Ishikawa (cell line): ENCODE measurements at regions not wholly inside any gene's neighbourhood (a gene's known extent, or its start where the extent isn't known, plus 50 kb on each side); places are given as distances from the start of the nearest gene placed in this dataset.

Source experiments
- CEBPB ChIP-seq: IDR thresholded peaks from 2 replicates; pipeline ENCODE4 v1.6.1; 2012
- CREB1 ChIP-seq: IDR thresholded peaks from 2 replicates; pipeline ENCODE4 v1.6.1; 2012; ENCODE audit warnings: low read depth
- EGR1 ChIP-seq: IDR thresholded peaks from 2 replicates; pipeline ENCODE4 v1.6.1; 2012
- EP300 ChIP-seq: IDR thresholded peaks from 2 replicates; pipeline ENCODE4 v1.6.1; 2012; ENCODE audit warnings: borderline replicate concordance
- FOXM1 ChIP-seq: IDR thresholded peaks from 2 replicates; pipeline ENCODE4 v1.6.1; 2012; ENCODE audit warnings: low read depth, borderline replicate concordance
- NFIC ChIP-seq: IDR thresholded peaks from 2 replicates; pipeline ENCODE4 v1.6.1; 2012
- RAD21 ChIP-seq: IDR thresholded peaks from 2 replicates; pipeline ENCODE4 v1.6.1; 2012; ENCODE audit warnings: low read depth
- TAF1 ChIP-seq: IDR thresholded peaks from 2 replicates; pipeline ENCODE4 v1.6.1; 2012; ENCODE audit warnings: low read depth, mild to moderate bottlenecking
- TCF12 ChIP-seq: IDR thresholded peaks from 2 replicates; pipeline ENCODE4 v1.6.1; 2012; ENCODE audit warnings: low read depth
- TEAD4 ChIP-seq: IDR thresholded peaks from 2 replicates; pipeline ENCODE4 v1.6.1; 2012
- YY1 ChIP-seq: IDR thresholded peaks from 2 replicates; pipeline ENCODE4 v1.6.1; 2012; ENCODE audit warnings: low read depth
- ZBTB7A ChIP-seq: IDR thresholded peaks from 2 replicates; pipeline ENCODE4 v1.6.1; 2012; ENCODE audit warnings: low read depth
- TF ChIP-seq, protein P1 (sequence below): IDR thresholded peaks from 2 replicates; pipeline ENCODE4 v1.6.1; 2012
- TF ChIP-seq, protein P2 (sequence below): IDR thresholded peaks from 2 replicates; pipeline ENCODE4 v1.6.1; 2012; ENCODE audit warnings: low read depth, mild to moderate bottlenecking
- TF ChIP-seq, protein P3 (sequence below): IDR thresholded peaks from 2 replicates; pipeline ENCODE4 v1.6.1; 2012

DNA sequence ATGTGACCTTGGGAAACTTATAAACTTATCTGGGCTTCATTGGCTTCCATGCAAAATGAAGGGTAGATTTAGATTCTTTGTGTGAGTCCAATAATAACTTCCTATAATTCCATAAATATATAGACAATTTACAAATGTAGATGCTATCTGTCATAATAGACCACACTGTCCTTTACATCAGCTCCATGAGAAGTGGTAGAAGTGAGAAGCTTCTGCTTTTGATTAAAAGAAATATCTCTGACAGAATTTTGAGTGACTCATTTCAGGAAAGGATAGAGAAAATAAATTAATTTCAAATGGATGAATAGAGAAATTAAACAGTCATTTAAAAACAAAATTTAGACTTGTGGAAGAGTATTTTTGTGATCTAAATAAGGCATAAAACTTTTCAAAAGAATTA is 329.7 kb upstream of the ATP2B1 start:
- TF ChIP-seq EGR1 (no peak), FOXM1 (no peak), CREB1 (no peak)

DNA sequence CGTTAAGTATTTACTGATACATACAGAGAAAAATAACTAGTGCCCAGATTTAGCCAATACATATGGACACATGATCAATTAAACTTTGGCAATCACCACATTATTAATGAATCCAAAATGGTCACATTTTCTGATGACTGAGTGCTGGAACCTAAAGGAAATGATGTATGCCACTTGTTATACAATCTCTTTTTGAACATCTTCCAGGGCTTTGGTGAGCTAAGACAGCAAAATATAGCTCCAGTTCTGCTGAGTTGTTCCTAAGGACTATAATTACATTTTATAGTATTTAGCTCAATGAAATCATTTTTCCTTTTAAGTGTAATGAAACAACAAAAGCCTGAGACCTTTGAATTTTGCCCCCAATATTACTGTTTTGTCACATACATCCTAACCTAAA is 329.1 kb upstream of the ATP2B1 start:
- TF ChIP-seq, protein P1, sequence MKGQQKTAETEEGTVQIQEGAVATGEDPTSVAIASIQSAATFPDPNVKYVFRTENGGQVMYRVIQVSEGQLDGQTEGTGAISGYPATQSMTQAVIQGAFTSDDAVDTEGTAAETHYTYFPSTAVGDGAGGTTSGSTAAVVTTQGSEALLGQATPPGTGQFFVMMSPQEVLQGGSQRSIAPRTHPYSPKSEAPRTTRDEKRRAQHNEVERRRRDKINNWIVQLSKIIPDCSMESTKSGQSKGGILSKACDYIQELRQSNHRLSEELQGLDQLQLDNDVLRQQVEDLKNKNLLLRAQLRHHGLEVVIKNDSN: no peak
- TF ChIP-seq EGR1: no peak
- TF ChIP-seq TCF12: no peak
- no peak for TF ChIP-seq CREB1
- TF ChIP-seq FOXM1: no peak
- TF ChIP-seq RAD21: no peak
- TF ChIP-seq, protein P2, sequence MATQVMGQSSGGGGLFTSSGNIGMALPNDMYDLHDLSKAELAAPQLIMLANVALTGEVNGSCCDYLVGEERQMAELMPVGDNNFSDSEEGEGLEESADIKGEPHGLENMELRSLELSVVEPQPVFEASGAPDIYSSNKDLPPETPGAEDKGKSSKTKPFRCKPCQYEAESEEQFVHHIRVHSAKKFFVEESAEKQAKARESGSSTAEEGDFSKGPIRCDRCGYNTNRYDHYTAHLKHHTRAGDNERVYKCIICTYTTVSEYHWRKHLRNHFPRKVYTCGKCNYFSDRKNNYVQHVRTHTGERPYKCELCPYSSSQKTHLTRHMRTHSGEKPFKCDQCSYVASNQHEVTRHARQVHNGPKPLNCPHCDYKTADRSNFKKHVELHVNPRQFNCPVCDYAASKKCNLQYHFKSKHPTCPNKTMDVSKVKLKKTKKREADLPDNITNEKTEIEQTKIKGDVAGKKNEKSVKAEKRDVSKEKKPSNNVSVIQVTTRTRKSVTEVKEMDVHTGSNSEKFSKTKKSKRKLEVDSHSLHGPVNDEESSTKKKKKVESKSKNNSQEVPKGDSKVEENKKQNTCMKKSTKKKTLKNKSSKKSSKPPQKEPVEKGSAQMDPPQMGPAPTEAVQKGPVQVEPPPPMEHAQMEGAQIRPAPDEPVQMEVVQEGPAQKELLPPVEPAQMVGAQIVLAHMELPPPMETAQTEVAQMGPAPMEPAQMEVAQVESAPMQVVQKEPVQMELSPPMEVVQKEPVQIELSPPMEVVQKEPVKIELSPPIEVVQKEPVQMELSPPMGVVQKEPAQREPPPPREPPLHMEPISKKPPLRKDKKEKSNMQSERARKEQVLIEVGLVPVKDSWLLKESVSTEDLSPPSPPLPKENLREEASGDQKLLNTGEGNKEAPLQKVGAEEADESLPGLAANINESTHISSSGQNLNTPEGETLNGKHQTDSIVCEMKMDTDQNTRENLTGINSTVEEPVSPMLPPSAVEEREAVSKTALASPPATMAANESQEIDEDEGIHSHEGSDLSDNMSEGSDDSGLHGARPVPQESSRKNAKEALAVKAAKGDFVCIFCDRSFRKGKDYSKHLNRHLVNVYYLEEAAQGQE: no peak
- no peak for TF ChIP-seq ZBTB7A
- no peak for TF ChIP-seq EP300

DNA sequence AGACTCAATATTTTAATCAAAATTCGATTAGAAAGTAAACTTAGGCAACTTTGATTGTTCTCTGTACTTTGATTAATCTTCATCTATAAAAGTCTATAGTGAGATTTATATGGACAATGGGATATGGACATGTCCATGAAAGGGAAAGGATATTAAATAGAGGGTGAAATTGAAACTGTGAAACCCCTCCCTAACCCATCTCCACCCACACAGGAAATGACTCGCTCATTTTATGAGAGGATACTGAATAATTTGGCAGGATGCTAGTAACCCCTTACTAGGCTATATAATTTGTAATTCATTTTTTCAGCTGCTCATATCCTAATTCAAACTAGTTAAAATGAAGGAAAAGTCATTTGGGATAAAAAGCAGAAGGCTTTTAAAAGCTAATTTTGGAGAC is 328.0 kb upstream of the ATP2B1 start:
- TF ChIP-seq NFIC: no peak
- no peak for TF ChIP-seq CREB1
- TF ChIP-seq FOXM1: no peak
- TF ChIP-seq, protein P2: no peak
- no peak for TF ChIP-seq EGR1
- TF ChIP-seq RAD21: no peak

DNA sequence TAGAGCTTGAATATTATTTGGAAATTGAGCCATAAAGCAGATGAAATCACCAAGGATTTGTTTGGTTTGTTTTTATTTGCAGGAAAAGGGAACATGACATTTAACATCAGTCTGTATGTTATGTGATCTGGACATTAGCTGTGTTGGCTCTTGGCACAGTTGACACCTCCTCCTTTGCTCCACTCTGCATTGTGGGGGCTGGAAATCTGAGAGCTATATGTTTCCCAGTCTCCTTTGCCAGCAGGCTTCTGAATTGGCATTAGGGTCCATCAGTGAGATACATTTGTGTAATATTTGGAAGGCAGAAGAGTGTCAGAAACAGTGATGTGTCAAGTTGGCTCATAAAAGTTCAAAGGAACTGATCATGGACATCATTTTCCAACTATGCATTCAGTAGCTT is 322.1 kb upstream of the ATP2B1 start:
- TF ChIP-seq CREB1: no peak
- no peak for TF ChIP-seq CEBPB
- no peak for TF ChIP-seq YY1
- TF ChIP-seq EGR1: no peak
- TF ChIP-seq TEAD4: no peak
- TF ChIP-seq, protein P3, sequence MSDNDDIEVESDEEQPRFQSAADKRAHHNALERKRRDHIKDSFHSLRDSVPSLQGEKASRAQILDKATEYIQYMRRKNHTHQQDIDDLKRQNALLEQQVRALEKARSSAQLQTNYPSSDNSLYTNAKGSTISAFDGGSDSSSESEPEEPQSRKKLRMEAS: no peak
- no peak for TF ChIP-seq NFIC
- TF ChIP-seq TCF12: no peak
- TF ChIP-seq, protein P1: no peak
- no peak for TF ChIP-seq RAD21
- no peak for TF ChIP-seq FOXM1
- TF ChIP-seq, protein P2: no peak
- no peak for TF ChIP-seq TAF1
- TF ChIP-seq ZBTB7A: no peak
- no peak for TF ChIP-seq EP300

DNA sequence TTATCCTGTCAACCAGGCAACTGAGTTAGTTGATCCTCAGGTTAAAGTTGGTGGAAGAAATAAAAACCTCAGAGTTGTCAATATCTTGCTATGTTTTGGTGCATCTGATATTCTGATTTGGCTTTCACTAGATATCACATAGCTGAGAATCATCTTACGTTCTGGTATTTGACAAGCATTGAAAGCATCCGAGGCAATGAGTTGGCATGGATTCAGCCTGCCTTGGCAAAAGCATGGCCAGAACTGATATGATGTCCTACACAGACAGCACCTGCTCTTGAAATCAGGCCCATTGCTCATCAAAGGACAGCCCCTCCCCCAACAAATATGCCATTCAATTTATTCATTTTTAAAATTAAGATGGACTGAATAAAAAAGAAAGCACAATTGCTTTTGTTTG is 320.7 kb upstream of the ATP2B1 start:
- no peak for TF ChIP-seq EP300
- TF ChIP-seq TAF1: no peak
- TF ChIP-seq CEBPB: no peak
- TF ChIP-seq TCF12: no peak
- TF ChIP-seq YY1: no peak
- TF ChIP-seq TEAD4: no peak
- no peak for TF ChIP-seq EGR1
- TF ChIP-seq RAD21: no peak
- TF ChIP-seq, protein P3: no peak
- no peak for TF ChIP-seq ZBTB7A
